Stimulated activated CD8-positive, alpha-beta memory T cell treated with anti-CD3 and anti-CD28 coated beads, Interleukin-7, amount 100 ng/mL, for 4 hours (primary cell): ENCODE measurements at regions not wholly inside any gene's neighbourhood (a gene's known extent, or its start where the extent isn't known, plus 50 kb on each side); places are given as distances from the start of the nearest gene placed in this dataset.
"Not testable (repeated sequence)": the region's sequence is repeated elsewhere in the genome, so short reads cannot be mapped to it uniquely, and the experiment has no call there.

Source experiments
- DNase-seq, 2 donors: peaks; one replicate each; pipeline ENCODE4 v3.0.0-alpha.2; 2020; ENCODE audit warnings: low read depth in 2 of 2

GRCh38 chr5:91499943-91500531 lies 116.9 kb upstream of the ARRDC3 start:
- no peak for DNase-seq

DNA sequence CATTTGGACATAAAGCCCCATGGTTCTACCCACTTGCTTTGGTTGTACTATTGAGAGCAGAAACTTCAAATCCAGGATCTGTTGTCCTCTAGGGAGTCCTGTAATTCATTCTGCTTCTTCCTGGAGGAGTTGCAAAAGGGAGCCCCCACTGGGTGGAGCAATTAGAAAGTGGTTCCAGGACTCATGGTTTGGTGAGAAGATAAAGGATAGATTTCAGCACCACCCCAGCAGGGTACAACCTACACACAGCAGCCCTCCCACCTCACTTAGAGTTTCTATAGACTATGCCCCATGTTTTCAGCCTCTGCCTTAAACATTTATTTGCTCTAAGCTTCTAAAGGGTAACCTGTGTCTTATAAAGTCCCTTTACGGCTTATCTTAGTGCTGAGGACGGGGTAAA lies 112.6 kb upstream of the ARRDC3 start:
- DNase-seq: no peak

DNA sequence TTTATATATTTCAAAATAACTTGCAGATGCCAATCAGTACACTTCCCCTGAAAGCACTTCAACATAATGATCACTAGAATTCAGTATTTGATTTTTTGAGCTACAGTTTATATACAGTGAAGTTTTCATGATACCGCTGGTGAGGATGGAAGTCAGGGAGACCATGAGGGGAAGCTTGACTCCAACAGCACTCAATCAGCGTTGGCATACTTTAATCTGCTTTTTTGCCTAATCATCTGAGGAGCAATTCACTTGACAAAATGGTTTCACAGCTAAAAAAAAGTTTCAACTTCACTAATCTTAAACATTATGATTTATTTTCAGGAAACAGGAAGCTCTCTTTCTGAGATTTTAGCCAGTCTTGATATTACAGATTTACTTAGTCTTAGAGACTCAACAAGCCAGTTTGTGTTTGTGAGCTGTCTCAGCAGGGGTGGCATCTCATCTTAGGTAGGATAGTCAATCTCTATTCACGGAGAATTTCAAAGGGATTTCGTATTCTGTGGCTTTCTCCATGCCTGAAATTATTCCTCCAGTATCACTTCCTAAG lies 111.4 kb upstream of the ARRDC3 start:
- no peak for DNase-seq

DNA sequence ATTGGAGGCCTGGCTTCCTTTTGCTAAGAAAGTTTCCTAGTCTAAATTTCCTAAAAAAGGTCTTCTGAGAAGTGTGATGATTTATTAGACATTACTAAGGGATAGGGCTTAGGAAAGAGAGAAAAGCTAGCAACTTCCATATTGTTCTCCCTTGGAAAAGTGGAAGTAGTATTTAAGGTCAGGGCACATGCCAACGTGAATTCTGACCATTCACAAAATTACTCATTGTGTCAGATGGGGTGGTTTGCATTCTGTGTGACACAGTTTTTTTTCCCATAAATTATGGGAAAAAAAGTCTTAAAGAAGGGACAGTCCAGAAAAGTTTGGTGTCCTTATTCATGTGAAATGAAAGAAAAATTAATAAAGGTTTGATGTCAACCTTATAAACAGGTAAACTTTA lies 110.0 kb upstream of the ARRDC3 start:
- no peak for DNase-seq

- no peak for DNase-seq
Observed at GRCh38 chr5:91491229-91491628, 108.1 kb upstream of the ARRDC3 start.

- DNase-seq: no peak
Observed at GRCh38 chr5:91490316-91490715, 107.2 kb upstream of the ARRDC3 start.

DNA sequence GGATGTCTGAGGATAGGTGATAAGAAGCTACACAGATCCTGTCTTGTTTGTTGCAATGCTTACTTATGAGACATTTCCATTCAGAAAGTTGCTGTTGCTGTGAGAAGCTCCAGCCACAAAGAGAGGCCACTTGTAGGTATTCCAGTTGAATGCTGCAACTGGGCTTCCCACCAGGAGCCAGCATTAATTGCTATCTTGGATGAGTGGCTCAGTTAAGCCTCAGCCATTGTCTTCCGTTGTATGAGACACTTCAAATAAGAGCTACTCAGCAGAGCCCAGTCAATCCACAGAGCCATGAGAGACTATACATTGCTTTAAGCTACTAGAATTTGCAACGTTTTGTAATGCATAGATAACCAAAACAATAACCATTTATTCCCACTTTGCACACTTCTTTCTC lies 104.3 kb upstream of the ARRDC3 start:
- no peak for DNase-seq

DNA sequence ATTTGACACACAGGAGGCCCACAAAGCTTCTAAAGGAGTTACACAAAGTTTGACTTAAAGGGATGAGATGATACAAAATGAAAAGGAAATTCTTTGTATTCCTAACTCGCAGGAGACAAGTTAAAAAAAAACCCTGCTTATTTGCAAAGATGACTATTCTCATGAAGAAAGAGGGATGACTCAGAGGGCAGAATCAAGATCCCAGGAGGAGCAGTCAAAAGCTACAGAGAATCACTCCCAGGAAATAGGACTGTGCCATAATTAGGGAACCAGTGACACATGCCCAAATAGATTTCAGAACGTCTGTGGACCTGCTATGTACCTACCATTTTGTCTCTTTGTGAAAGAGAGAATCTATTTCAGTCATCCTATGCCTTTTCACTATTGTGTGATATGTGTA lies 103.5 kb upstream of the ARRDC3 start:
- no peak for DNase-seq

DNA sequence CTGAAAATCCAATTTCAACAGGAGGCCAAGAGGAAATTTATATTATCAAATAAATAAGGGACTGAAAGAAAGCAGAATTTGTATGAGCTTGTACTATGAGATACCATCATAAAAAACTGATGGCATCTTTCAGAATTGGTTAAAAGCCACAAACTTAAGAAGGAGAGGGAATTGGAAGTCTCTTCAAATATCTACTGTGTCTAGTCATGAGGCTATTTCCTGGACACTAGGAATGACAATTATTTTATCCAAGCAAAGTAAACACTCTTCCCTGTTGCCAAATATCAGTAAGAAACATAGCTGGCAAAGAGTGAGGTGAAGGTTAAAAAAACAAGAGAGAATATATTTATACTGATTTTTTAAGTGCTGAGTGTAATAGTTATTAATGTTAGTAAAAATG lies 101.5 kb upstream of the ARRDC3 start:
- no peak for DNase-seq

DNA sequence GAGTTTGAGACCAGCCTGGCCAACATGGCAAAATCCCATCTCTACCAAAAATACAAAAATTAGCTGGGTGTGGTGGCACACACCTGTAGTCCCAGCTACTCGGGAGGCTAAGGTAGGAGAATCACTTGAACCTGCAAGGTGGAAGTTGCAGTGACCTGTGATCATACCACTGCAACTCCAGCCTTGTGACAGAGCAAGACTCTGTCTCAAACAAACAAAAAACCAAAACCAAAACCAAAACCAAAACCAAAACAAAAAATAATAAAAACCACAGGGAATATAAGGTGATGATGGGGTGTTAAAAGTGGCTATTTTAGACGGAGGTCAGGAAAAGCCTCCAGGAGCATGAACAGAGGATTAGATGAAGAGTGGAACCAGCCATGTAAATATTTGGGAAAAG lies 96.3 kb upstream of the ARRDC3 start:
- DNase-seq: not testable (repeated sequence)

GRCh38 chr5:91478096-91478495 lies 95.0 kb upstream of the ARRDC3 start:
- DNase-seq: no peak

GRCh38 chr5:91477408-91477807 lies 94.3 kb upstream of the ARRDC3 start:
- DNase-seq: no peak

DNA sequence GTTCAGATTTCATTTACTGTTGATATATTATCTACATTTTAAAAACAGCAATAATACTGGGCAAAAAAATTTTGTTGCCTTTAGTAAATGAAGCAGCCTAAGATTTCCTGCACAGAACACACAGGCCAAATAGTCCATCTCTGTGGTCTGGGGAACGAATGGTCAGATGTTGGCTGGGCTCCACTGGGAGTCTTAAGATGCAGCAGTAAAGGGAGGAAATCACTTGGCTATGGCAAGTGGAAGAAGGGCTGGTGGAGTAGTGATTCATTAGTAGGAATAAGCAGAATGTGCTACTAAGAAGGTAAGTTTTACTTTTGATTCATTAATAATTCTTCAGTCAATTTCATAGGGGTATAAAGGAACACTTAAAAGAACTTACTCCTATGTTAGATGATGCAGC lies 91.1 kb upstream of the ARRDC3 start:
- DNase-seq: no peak

- DNase-seq: no peak
Observed at GRCh38 chr5:91472631-91473030, 89.5 kb upstream of the ARRDC3 start.

- DNase-seq: no peak
Observed at GRCh38 chr5:91469517-91470165, 86.5 kb upstream of the ARRDC3 start.

GRCh38 chr5:91468651-91469422 lies 85.7 kb upstream of the ARRDC3 start:
- no peak for DNase-seq

GRCh38 chr5:91464886-91465646 lies 81.9 kb upstream of the ARRDC3 start:
- DNase-seq: no peak

GRCh38 chr5:91457681-91458058 lies 74.6 kb upstream of the ARRDC3 start:
- no peak for DNase-seq

GRCh38 chr5:91456928-91457680 lies 74.0 kb upstream of the ARRDC3 start:
- no peak for DNase-seq

DNA sequence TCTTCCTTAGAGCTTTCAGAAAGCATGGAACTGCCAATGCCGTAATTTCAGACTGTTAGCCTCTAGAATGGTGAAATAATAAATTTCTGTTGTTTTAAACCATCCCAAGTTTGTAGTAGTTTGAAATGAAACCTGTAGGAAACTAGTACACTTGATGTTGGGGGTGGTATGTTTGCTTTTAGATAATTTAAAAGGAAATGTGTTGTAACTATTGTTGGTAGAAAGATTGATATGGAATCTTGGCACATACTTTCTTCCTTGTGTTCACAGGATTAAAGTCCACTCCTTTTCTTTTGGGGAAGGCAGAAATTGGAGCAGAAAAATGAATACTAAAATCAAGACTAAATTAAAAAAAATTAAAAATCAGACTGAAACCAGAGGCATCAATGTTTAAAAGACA lies 66.0 kb upstream of the ARRDC3 start:
- no peak for DNase-seq

DNA sequence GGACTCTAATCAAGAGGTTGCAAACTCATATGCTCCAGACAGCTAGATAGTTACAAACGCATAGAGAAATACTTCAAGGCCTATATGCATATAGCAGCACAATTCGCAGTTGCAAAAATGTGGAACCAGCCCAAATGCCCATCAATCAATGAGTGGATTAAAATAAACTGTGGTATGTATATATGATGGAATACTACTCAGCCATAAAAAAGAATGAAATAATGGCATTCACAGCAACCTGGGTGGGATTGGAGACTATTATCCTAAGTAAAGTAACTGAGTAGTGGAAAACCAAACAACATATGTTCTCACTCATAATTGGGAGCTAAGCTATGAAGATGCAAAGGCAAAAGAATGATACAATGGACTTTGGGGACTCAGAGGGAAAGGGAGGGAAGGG lies 65.0 kb upstream of the ARRDC3 start:
- not testable (repeated sequence) for DNase-seq
